A673 (cell line): ENCODE measurements at regions not wholly inside any gene's neighbourhood (a gene's known extent, or its start where the extent isn't known, plus 50 kb on each side); places are given as distances from the start of the nearest gene placed in this dataset.

Source experiments
- BruUV-seq: library from RNA; stranded (reverse); fragments of 400-500 nt; replicated peaks from 2 replicates; lab custom pipeline; 2021; lab: Mats Ljungman, UMichigan
- CTCF ChIA-PET: fragments of 300-600 bp; sonication (Branson Sonifier 250); formaldehyde crosslinking; loops from one replicate; lab custom pipeline; 2022; ENCODE audit warnings: antibody characterized with exemption; lab: Charles Lee
- POLR2A ChIA-PET: fragments of 300-600 bp; sonication (Branson Sonifier 250); formaldehyde crosslinking; loops from one replicate; lab custom pipeline; 2022; ENCODE audit warnings: antibody characterized with exemption; ENCODE audit not compliant: low non-redundant PET; lab: Charles Lee
- DNase-seq: peaks from one replicate; pipeline ENCODE4 v3.0.0-alpha.2; 2015; ENCODE audit warnings: low spot score
- H3K27ac ChIP-seq: fragments of 200-600 bp; sonication (generic); 2 replicates; pipeline ENCODE4 v1.5.1; 2016; ENCODE audit warnings: mixed run types, low read depth, mild to moderate bottlenecking, mixed read lengths, antibody characterized with exemption, low read length; ENCODE audit not compliant: poor library complexity, severe bottlenecking
- H3K27me3 ChIP-seq: fragments of 200-600 bp; sonication (generic); replicated peaks from 2 replicates; pipeline ENCODE4 v1.6.1; 2017; ENCODE audit warnings: mixed run types, low read depth, mild to moderate bottlenecking, mixed read lengths, antibody characterized with exemption, low read length; ENCODE audit not compliant: insufficient read depth, poor library complexity
- H3K36me3 ChIP-seq: fragments of 200-600 bp; sonication (generic); 2 replicates; pipeline ENCODE4 v1.6.1; 2016; ENCODE audit warnings: mixed run types, mild to moderate bottlenecking, mixed read lengths, antibody characterized with exemption, low read length; ENCODE audit not compliant: insufficient read depth, poor library complexity, severe bottlenecking
- H3K4me1 ChIP-seq: fragments of 200-600 bp; sonication (generic); 2 replicates; pipeline ENCODE4 v1.6.1; 2017; ENCODE audit warnings: mixed run types, mild to moderate bottlenecking, mixed read lengths, antibody characterized with exemption, low read length; ENCODE audit not compliant: insufficient read depth, poor library complexity, severe bottlenecking
- H3K4me3 ChIP-seq: fragments of 200-600 bp; sonication (generic); 2 replicates; pipeline ENCODE4 v1.5.1; 2016; ENCODE audit warnings: low read depth, mixed run types, mild to moderate bottlenecking, mixed read lengths, low read length; ENCODE audit not compliant: poor library complexity, severe bottlenecking
- H3K9me3 ChIP-seq: fragments of 200-600 bp; sonication (generic); 2 replicates; pipeline ENCODE4 v1.6.1; 2016; ENCODE audit warnings: mixed run types, low read depth, mild to moderate bottlenecking, mixed read lengths, antibody characterized with exemption, low read length; ENCODE audit not compliant: poor library complexity, severe bottlenecking
- EZH2 ChIP-seq: fragments of 200-600 bp; sonication (generic); IDR thresholded peaks from 2 replicates; pipeline ENCODE4 v1.6.1; 2017; ENCODE audit warnings: borderline replicate concordance, low read depth, mild to moderate bottlenecking, mixed read lengths, antibody characterized with exemption, low read length; ENCODE audit not compliant: poor library complexity, severe bottlenecking
- intact Hi-C: fragments of 100-400 bp; cut with micrococcal nuclease; formaldehyde crosslinking; loops from one replicate; pipeline ENCODE4 v1.10.0; 2022; ENCODE audit not compliant: unreplicated experiment
- TF ChIP-seq, protein P1 (sequence below): fragments of 300-800, 200-600 bp; sonication (generic); conservative IDR thresholded peaks from 2 replicates; pipeline ENCODE4 v1.5.1; 2017; ENCODE audit warnings: low read depth, mild to moderate bottlenecking, antibody characterized with exemption, low read length, moderate library complexity, mixed read lengths

DNA sequence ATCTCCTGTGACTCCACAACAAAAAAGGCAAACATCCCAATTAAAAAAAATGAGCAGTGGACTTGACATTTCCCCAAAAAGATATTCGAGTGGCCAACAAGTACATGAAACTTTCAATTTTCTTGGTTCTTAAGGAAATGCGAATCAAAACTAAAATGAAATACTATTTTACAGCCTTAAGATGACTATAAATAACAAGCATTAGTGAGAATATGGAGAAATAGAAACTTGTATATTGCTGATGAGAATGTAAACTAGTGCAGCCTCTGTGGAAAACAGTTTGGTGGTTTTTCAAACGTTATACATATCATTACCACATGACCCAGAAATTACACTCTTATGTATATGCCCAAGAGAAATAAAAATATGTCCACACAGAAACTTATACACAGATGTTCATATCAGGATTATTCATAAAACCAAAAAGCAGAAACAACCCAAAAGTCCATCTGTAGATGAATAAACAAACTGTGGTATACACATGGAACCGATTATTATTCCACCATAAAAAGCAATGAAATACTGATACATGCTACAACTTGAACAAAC is 153.2 kb upstream of the GPR149 start:
- Histone ChIP-seq H3K4me3 (no peak overlapping the region), H3K27me3 (no peaks in the 10 kb centered on the region), H3K9me3 (no peaks in the 10 kb centered on the region), H3K36me3 (no peaks in the 10 kb centered on the region), H3K4me1 (no peaks in the 10 kb centered on the region), H3K27ac (no peak overlapping the region)
- DNase-seq: no peak
- no TSS peak for BruUV-seq
- intact Hi-C loops: no loop called here
- no peak for TF ChIP-seq EZH2
- TF ChIP-seq, protein P1, sequence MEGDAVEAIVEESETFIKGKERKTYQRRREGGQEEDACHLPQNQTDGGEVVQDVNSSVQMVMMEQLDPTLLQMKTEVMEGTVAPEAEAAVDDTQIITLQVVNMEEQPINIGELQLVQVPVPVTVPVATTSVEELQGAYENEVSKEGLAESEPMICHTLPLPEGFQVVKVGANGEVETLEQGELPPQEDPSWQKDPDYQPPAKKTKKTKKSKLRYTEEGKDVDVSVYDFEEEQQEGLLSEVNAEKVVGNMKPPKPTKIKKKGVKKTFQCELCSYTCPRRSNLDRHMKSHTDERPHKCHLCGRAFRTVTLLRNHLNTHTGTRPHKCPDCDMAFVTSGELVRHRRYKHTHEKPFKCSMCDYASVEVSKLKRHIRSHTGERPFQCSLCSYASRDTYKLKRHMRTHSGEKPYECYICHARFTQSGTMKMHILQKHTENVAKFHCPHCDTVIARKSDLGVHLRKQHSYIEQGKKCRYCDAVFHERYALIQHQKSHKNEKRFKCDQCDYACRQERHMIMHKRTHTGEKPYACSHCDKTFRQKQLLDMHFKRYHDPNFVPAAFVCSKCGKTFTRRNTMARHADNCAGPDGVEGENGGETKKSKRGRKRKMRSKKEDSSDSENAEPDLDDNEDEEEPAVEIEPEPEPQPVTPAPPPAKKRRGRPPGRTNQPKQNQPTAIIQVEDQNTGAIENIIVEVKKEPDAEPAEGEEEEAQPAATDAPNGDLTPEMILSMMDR: no peak
- CTCF ChIA-PET: no interaction called here
- POLR2A ChIA-PET: no interaction called here

DNA sequence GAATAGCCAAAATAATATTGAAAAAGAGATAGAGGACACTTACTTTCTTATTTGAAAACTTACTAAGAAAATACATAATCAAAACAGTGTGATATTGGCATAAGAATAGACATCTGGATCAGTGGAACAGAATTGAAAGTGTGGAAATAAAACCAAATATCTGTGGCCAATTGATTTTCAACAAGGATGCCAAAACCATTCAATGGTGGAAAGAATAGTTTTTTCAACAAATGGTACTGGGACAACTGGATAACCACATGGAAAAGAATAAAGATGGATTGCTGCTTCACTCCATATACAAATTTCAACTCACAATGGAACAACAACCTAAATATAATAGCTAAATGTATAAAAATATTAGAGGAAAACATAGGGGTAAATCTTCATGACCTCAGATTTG is 152.5 kb upstream of the GPR149 start:
- intact Hi-C loops: no loop called here

DNA sequence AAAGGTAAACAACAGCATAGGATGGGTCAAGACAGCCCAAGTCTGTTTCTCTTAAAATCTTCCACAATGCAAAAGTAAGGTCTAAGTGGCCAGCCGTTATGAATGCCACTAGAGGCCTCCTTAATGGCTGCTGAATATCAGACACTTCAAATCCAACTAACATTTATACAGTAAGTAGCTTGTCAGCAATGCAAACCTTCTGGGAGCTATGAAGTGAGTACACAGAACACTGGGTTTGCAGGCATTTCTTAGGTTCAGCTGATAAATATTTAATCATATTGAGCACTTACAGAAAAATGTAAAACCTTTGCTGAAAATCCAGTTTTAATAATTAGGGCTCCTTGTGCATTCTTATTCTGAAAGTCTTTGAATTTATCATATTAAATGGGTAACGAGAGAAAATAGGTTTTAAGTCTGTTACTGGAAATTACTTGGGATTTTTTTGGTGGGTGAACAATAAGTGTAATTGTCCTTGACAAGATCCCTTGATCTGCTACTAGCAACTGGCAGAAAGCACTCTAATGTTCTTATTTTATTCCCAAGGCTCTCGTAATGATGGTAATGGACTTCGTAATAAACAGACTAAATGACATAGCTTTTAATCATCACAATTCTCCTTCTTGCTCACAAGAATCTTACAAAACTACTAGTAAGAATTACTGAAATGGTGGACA is 141.7 kb upstream of the GPR149 start:
- DNase-seq: peak; percentile 8
- Histone ChIP-seq H3K36me3 (no peaks in the 10 kb centered on the region), H3K27me3 (no peaks in the 10 kb centered on the region), H3K4me1 (no peaks in the 10 kb centered on the region), H3K4me3 (no peak overlapping the region), H3K27ac (no peak overlapping the region), H3K9me3 (no peaks in the 10 kb centered on the region)
- no TSS peak for BruUV-seq
- ChIA-PET POLR2A (no interaction called here), CTCF (no interaction called here)
- TF ChIP-seq, protein P1: no peak
- no peak for TF ChIP-seq EZH2
- intact Hi-C loops: no loop called here

More for the DNA sequence above, 152.5 kb upstream of the GPR149 start:
- ChIA-PET POLR2A (no interaction called here), CTCF (no interaction called here)
- TF ChIP-seq, protein P1: no peak
- no peak for TF ChIP-seq EZH2
- DNase-seq: no peak
- no peaks in the 10 kb centered on the region for H3K4me1 ChIP-seq
- H3K4me3 ChIP-seq: no peak overlapping the region
- BruUV-seq: no TSS peak
- no peaks in the 10 kb centered on the region for H3K36me3 ChIP-seq
- no peak overlapping the region for H3K27ac ChIP-seq
- no peaks in the 10 kb centered on the region for H3K9me3 ChIP-seq
- no peaks in the 10 kb centered on the region for H3K27me3 ChIP-seq
